Right lobe of liver (tissue), 6 donors: ENCODE measurements at regions not wholly inside any gene's neighbourhood (a gene's known extent, or its start where the extent isn't known, plus 50 kb on each side); places are given as distances from the start of the nearest gene placed in this dataset.

Experiments used
- ATAC-seq, 4 donors: fragments of 200-7000 bp; cut with Tn5 transposase; one replicate each; pipeline ENCODE4 v1.9.1; 2020; ENCODE audit warnings: mild to moderate bottlenecking in 4 of 4, moderate library complexity in 4 of 4
- DNase-seq, 3 donors: peaks; one replicate each; pipeline ENCODE4 v3.0.0-alpha.2; 2020
- H3K27ac ChIP-seq, 3 donors: fragments of 200-600 bp; one replicate each; pipeline ENCODE4 v1.8.0; 2022
- H3K27me3 ChIP-seq, 2 donors: fragments of 200-600 bp; one replicate each; pipeline ENCODE4 v1.8.0; 2022
- H3K36me3 ChIP-seq, 4 donors: fragments of 200-600 bp; sonication (generic) in 1 of 4; one replicate each; pipeline versions ENCODE4 v1.5.1 to v1.8.0; 2017 to 2022; ENCODE audit warnings: control low read depth in 1 of 4
- H3K4me1 ChIP-seq, 4 donors: fragments of 200-600 bp; sonication (generic) in 1 of 4; one replicate each; pipeline versions ENCODE4 v1.5.1 to v1.8.0; 2017 to 2022; ENCODE audit warnings: control low read depth in 1 of 4
- H3K4me3 ChIP-seq, 3 donors: fragments of 200-600 bp; one replicate each; pipeline ENCODE4 v1.8.0; 2022
- H3K9me3 ChIP-seq, 4 donors: fragments of 200-600 bp; sonication (generic) in 1 of 4; one replicate each; pipeline versions ENCODE4 v1.5.1 to v1.8.0; 2017 to 2022; ENCODE audit warnings: control low read depth in 1 of 4
- POLR2A ChIP-seq: fragments of 450-650 bp; IDR thresholded peaks from one replicate; pipeline ENCODE4 v1.6.1; 2017; ENCODE audit warnings: antibody characterized with exemption, mild to moderate bottlenecking
- WGBS: methylation state at CpG from one replicate; pipeline ENCODE4 v1.1.6; 2018; ENCODE audit warnings: low coverage, low lambda C conversion rate; ENCODE audit not compliant: insufficient coverage; ENCODE audit errors: missing lambda C conversion rate; 5-methylcytosine and 5-hydroxymethylcytosine counted together
- intact Hi-C, 2 donors: fragments of 100-400 bp; cut with DNase I; formaldehyde crosslinking; loops; one replicate each; pipeline versions ENCODE4 v1.11.2 to v1.14.1; 2022
- TF ChIP-seq, protein P1 (sequence below), 4 donors: fragments of 200-600 bp in 3 of 4; fragments of 450-650 bp in 1 of 4; IDR thresholded peaks; one replicate each; pipeline versions ENCODE4 v1.5.1 to v1.8.0; 2016 to 2022; ENCODE audit warnings: antibody characterized with exemption in 4 of 4, mild to moderate bottlenecking in 2 of 4
- donor health status: DM: no; HTN: yes; CAD: no.
- donor health status: DM: no; HTN: no; CAD: no.
- donor health status: DM: no; HTN: no; CAD: no.
- donor health status: DM: no; HTN: yes; CAD: no.
- donor health status: DM: no; HTN: yes; CAD: no.

DNA sequence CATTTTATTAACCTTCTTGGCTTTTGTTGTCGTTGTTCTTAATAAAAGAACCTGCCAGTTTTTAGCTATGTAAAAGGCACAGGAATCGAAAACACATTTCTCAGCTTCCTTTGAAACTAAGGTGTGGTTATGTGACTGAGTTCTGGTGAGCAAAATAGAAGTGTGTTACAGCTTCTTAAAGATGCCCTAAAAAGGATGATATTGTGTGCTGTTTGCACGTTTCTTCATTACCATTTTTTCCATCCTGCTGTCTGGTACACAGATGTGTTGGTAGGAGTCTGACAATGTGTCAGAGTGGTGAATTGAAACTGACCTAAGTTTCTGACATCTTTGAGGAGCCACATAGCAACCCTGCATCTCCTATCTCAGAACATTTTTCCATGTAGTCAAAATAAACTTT is 380.6 kb downstream of the SUCLG1 start:
- 34% methylated on average over 3 of the region's 3 CpGs for WGBS
- H3K9me3 ChIP-seq: no peaks in the 10 kb centered on the region
- no peak overlapping the region for H3K4me3 ChIP-seq
- intact Hi-C loops: no loop called here
- H3K27ac ChIP-seq: no peak overlapping the region
- TF ChIP-seq, protein P1, sequence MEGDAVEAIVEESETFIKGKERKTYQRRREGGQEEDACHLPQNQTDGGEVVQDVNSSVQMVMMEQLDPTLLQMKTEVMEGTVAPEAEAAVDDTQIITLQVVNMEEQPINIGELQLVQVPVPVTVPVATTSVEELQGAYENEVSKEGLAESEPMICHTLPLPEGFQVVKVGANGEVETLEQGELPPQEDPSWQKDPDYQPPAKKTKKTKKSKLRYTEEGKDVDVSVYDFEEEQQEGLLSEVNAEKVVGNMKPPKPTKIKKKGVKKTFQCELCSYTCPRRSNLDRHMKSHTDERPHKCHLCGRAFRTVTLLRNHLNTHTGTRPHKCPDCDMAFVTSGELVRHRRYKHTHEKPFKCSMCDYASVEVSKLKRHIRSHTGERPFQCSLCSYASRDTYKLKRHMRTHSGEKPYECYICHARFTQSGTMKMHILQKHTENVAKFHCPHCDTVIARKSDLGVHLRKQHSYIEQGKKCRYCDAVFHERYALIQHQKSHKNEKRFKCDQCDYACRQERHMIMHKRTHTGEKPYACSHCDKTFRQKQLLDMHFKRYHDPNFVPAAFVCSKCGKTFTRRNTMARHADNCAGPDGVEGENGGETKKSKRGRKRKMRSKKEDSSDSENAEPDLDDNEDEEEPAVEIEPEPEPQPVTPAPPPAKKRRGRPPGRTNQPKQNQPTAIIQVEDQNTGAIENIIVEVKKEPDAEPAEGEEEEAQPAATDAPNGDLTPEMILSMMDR (IDR thresholded peaks at IDR 0.05): no peak
- no peak for TF ChIP-seq POLR2A
- H3K4me1 ChIP-seq: no peaks in the 10 kb centered on the region
- H3K36me3 ChIP-seq: no peaks in the 10 kb centered on the region
- no peak for DNase-seq
- ATAC-seq: no peak
- no peaks in the 10 kb centered on the region for H3K27me3 ChIP-seq

- no peak for TF ChIP-seq POLR2A
- TF ChIP-seq, protein P1 (IDR thresholded peaks at IDR 0.05): peak; percentile 19 to 51 (median 34)
- Histone ChIP-seq H3K4me1 (no peaks in the 10 kb centered on the region), H3K9me3 (no peaks in the 10 kb centered on the region), H3K4me3 (no peak overlapping the region), H3K27ac (no peak overlapping the region), H3K36me3 (no peaks in the 10 kb centered on the region), H3K27me3 (no peaks in the 10 kb centered on the region)
- 48% methylated on average over 2 of the region's 2 CpGs for WGBS
- intact Hi-C loops: no loop called here
- ATAC-seq: peak; percentile 38 to 61 (median 48)
- no peak for DNase-seq
These were observed 381.6 kb downstream of the SUCLG1 start for GRCh38 chr2:84077496-84077895.

DNA sequence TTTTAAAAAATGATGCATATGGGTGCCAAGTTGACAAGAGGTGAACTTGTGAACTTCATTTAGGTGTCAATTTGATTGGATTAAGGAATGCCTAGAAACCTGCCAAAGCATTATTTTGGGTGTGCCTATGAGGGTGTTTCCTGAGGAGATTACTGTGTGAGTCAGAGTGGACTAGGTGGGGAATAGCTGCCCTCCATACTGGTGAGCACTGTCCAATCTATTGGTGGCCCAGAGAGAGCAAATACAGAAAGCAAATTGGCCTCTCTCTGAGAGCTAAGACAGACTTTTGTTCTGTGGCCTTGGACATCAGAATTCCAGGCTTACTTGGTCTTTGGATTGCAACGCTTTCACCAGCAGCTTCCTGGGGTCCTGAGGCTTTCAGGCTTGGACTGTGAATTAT is 388.0 kb downstream of the SUCLG1 start:
- TF ChIP-seq POLR2A: no peak
- TF ChIP-seq, protein P1 (IDR thresholded peaks at IDR 0.05): no peak
- DNase-seq (no peak), ATAC-seq (no peak)
- no peak overlapping the region for H3K27ac ChIP-seq
- no peaks in the 10 kb centered on the region for H3K4me1 ChIP-seq
- no peak overlapping the region for H3K4me3 ChIP-seq
- H3K27me3 ChIP-seq: no peaks in the 10 kb centered on the region
- H3K36me3 ChIP-seq: no peaks in the 10 kb centered on the region
- 64% methylated on average over 1 of the region's 1 CpG for WGBS
- H3K9me3 ChIP-seq: no peaks in the 10 kb centered on the region
- intact Hi-C loops: no loop called here

DNA sequence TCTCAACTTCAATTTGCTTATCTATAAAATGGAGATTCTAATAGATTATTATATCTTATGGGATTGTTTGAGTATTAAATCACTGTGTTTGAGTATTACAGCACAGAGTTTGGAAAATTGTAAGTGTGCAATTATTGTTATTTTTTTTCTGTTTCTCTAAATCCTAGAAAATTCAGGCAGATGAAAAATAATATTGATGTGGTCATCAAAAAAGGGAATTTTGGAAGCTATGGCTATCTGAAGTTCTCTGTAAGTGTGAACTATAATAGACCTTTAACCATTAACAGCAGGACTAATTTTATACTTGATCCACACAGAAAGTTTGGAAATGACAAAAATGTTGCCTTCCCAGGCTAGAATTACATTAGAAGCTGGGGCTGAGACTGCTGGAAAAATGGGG is 393.2 kb downstream of the SUCLG1 start:
- no peaks in the 10 kb centered on the region for H3K4me1 ChIP-seq
- TF ChIP-seq POLR2A: no peak
- TF ChIP-seq, protein P1 (IDR thresholded peaks at IDR 0.05): no peak
- no peaks in the 10 kb centered on the region for H3K27me3 ChIP-seq
- no peaks in the 10 kb centered on the region for H3K36me3 ChIP-seq
- no peak overlapping the region for H3K4me3 ChIP-seq
- intact Hi-C loops: no loop called here
- ATAC-seq: no peak
- H3K27ac ChIP-seq: no peak overlapping the region
- DNase-seq: no peak
- H3K9me3 ChIP-seq: no peaks in the 10 kb centered on the region

DNA sequence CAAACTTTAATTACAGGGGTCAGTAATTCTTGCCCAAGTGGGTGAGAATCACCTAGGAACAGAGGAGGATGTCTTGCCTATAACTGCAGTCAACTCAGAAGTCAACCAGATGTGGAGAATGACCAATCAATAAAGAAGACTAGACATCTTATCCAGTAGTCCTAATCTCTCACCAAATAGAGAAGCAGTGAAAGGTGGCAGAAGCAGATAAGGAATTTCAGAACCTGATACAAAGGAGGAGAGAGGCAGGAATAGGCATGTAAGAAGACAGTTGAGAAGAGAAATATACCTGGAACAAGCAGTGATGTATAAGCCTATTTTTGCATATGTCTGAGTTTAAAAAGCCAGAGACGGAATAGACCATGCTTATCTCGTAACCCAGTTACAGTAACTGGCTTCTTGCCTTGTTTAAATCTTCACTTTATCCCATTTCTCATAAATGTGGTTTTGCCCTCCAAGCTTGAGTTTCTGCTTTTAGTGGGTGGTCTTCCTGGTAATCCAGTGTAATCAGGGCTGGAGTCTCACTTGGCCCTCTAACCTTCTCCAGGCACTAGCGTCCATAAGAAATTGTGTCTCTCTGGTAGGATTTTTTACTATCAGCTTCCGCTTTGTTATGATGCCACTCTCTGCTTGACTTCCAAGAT is 401.0 kb downstream of the SUCLG1 start:
- DNase-seq: no peak

More for the DNA sequence above, 401.0 kb downstream of the SUCLG1 start:
- H3K4me1 ChIP-seq: no peaks in the 10 kb centered on the region
- WGBS: 65% methylated on average over 4 of the region's 4 CpGs
- no peak overlapping the region for H3K27ac ChIP-seq
- TF ChIP-seq, protein P1 (IDR thresholded peaks at IDR 0.05): no peak
- no peak for TF ChIP-seq POLR2A
- no peaks in the 10 kb centered on the region for H3K36me3 ChIP-seq
- H3K27me3 ChIP-seq: no peaks in the 10 kb centered on the region
- ATAC-seq: no peak
- no peaks in the 10 kb centered on the region for H3K9me3 ChIP-seq
- intact Hi-C loops: no loop called here
- no peak overlapping the region for H3K4me3 ChIP-seq
